Tibial nerve (tissue), 3 donors: ENCODE measurements at regions not wholly inside any gene's neighbourhood (a gene's known extent, or its start where the extent isn't known, plus 50 kb on each side); places are given as distances from the start of the nearest gene placed in this dataset.

Experiments used
- CTCF ChIP-seq, 5 experiments: fragments of 200-600 bp in 3 of 5; fragments of 450-650 bp in 2 of 5; sonication (generic) in 3 of 5; IDR thresholded peaks; one replicate each; pipeline ENCODE4 v1.5.1; 2016 to 2019; ENCODE audit warnings: antibody characterized with exemption in 5 of 5, mild to moderate bottlenecking in 3 of 5, moderate library complexity in 2 of 5
- POLR2A ChIP-seq, 2 donors: fragments of 450-650 bp; IDR thresholded peaks; one replicate each; pipeline ENCODE4 v1.6.1; 2017; ENCODE audit warnings: antibody characterized with exemption in 2 of 2, mild to moderate bottlenecking in 2 of 2, moderate library complexity in 2 of 2

DNA sequence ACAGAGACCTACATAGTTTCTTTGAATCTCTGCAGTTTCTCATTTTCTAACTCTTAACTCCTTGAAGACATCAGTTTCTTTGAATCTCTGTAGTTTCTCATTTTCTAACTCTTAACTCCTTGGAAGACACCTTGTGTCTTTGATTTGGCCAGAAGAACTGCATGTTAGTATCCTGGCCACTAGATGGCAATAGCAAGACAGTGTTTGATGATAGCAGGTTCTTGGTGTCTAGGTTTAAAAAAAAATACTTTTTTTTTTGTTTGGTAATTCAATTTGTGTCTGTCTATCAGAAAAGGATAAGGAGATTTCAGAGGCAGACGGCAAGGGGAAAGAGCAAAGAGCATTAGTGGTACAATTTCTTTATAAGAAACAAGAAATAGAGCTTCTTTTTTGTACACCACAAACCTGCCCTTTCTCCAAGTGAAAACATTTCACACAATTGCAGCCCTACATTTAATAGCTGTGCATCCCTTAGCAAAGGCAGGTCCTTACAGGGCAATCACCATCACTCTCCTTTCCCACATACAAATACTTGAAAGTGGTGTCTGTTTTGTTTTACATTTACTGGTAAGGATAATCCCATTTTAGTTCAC, 1324.9 kb upstream of the CDH8 start:
- peak; percentile 34 to 75 (median 69) for TF ChIP-seq CTCF (IDR thresholded peaks at IDR 0.05)
- TF ChIP-seq POLR2A (IDR thresholded peaks at IDR 0.05), result no peak
